ENCODE measurements at regions not wholly inside any gene's neighbourhood (a gene's known extent, or its start where the extent isn't known, plus 50 kb on each side); places are given as distances from the start of the nearest gene placed in this dataset.

- no peak for TF ChIP-seq CTCF (IDR thresholded peaks at IDR 0.05; ENCODE audit: low read length)
- TF ChIP-seq EZH2 (IDR thresholded peaks at IDR 0.05; ENCODE audit: borderline replicate concordance, low read length): no peak
These were observed 124.9 kb upstream of the TMEM170B start for GRCh38 chr6:11412616-11413015.
